Liver (tissue), 8 donors: ENCODE measurements at regions not wholly inside any gene's neighbourhood (a gene's known extent, or its start where the extent isn't known, plus 50 kb on each side); places are given as distances from the start of the nearest gene placed in this dataset.

Experiments used
- DNase-seq: peaks from one replicate; pipeline ENCODE4 v3.0.0-alpha.2; 2017; ENCODE audit warnings: low spot score
- H3K27ac ChIP-seq, 2 donors: one replicate each; pipeline ENCODE4 v1.7.0; 2013; ENCODE audit warnings: inconsistent platforms in 2 of 2, low read length in 2 of 2, control low read depth in 1 of 2, low read depth in 1 of 2, mild to moderate bottlenecking in 1 of 2
- H3K27me3 ChIP-seq, 4 donors: one replicate each; pipeline versions ENCODE4 v1.6.1 to v1.7.0; 2013; ENCODE audit warnings: low read length in 3 of 4, inconsistent platforms in 1 of 4, mild to moderate bottlenecking in 1 of 4, moderate library complexity in 1 of 4; ENCODE audit not compliant: control insufficient read depth in 4 of 4, insufficient read depth in 4 of 4
- H3K36me3 ChIP-seq, 4 donors: one replicate each; pipeline versions ENCODE4 v1.6.1 to v1.7.0; 2013; ENCODE audit warnings: low read length in 3 of 4, mild to moderate bottlenecking in 3 of 4, low read depth in 1 of 4, moderate library complexity in 1 of 4; ENCODE audit not compliant: control insufficient read depth in 4 of 4, insufficient read depth in 3 of 4
- H3K4me1 ChIP-seq, 4 donors: one replicate each; pipeline versions ENCODE4 v1.6.1 to v1.7.0; 2013; ENCODE audit warnings: low read length in 3 of 4, mild to moderate bottlenecking in 3 of 4, moderate library complexity in 1 of 4; ENCODE audit not compliant: control insufficient read depth in 4 of 4, insufficient read depth in 4 of 4
- H3K4me3 ChIP-seq, 3 donors: one replicate each; pipeline versions ENCODE4 v1.6.1 to v1.7.0; 2013; ENCODE audit warnings: low read length in 3 of 3, control low read depth in 1 of 3, low read depth in 1 of 3, mild to moderate bottlenecking in 1 of 3
- H3K9ac ChIP-seq, 2 donors: one replicate each; pipeline ENCODE4 v1.7.0; 2013; ENCODE audit warnings: low read length in 2 of 2, mild to moderate bottlenecking in 2 of 2, moderate library complexity in 2 of 2, control low read depth in 1 of 2, low read depth in 1 of 2
- H3K9me3 ChIP-seq, 4 donors: one replicate each; pipeline versions ENCODE4 v1.6.1 to v1.7.0; 2013; ENCODE audit warnings: low read length in 3 of 4; ENCODE audit not compliant: control insufficient read depth in 4 of 4
- ATF3 ChIP-seq: IDR thresholded peaks from 2 replicates; pipeline ENCODE4 v1.6.1; 2016; ENCODE audit warnings: antibody characterized with exemption
- CTCF ChIP-seq: fragments of 150-350 bp; IDR thresholded peaks from 2 replicates; pipeline ENCODE4 v1.5.1; 2017; ENCODE audit warnings: improper control_type of control experiment, low read depth, low read length; ENCODE audit not compliant: missing input control
- EGR1 ChIP-seq, 2 donors: IDR thresholded peaks; 2 replicates each; pipeline ENCODE4 v1.6.1; 2016 to 2018; ENCODE audit warnings: antibody characterized with exemption in 2 of 2, low read depth in 2 of 2
- FOXA1 ChIP-seq: IDR thresholded peaks from 2 replicates; pipeline ENCODE4 v1.6.1; 2016; ENCODE audit warnings: antibody characterized with exemption
- FOXA2 ChIP-seq: IDR thresholded peaks from 2 replicates; pipeline ENCODE4 v1.6.1; 2016; ENCODE audit warnings: antibody characterized with exemption
- GABPA ChIP-seq, 2 donors: IDR thresholded peaks in 1 of 2; conservative IDR thresholded peaks in 1 of 2; 2 replicates each; pipeline ENCODE4 v1.6.1; 2016; ENCODE audit warnings: antibody characterized with exemption in 2 of 2, mild to moderate bottlenecking in 1 of 2, moderate library complexity in 1 of 2
- HNF4A ChIP-seq, 2 donors: conservative IDR thresholded peaks; 2 replicates each; pipeline ENCODE4 v1.6.1; 2016; ENCODE audit warnings: antibody characterized with exemption in 2 of 2, mild to moderate bottlenecking in 2 of 2
- HNF4G ChIP-seq: IDR thresholded peaks from 2 replicates; pipeline ENCODE4 v1.6.1; 2016; ENCODE audit warnings: antibody characterized with exemption
- JUND ChIP-seq, 2 donors: IDR thresholded peaks; 2 replicates each; pipeline ENCODE4 v1.6.1; 2016; ENCODE audit warnings: antibody characterized with exemption in 2 of 2
- MAX ChIP-seq: IDR thresholded peaks from 2 replicates; pipeline ENCODE4 v1.6.1; 2016; ENCODE audit warnings: antibody characterized with exemption
- NR2F2 ChIP-seq: IDR thresholded peaks from 2 replicates; pipeline ENCODE4 v1.6.1; 2016; ENCODE audit warnings: antibody characterized with exemption
- RAD21 ChIP-seq, 2 donors: IDR thresholded peaks; 2 replicates each; pipeline ENCODE4 v1.6.1; 2016; ENCODE audit warnings: antibody characterized with exemption in 2 of 2, mild to moderate bottlenecking in 2 of 2
- REST ChIP-seq: IDR thresholded peaks from 2 replicates; pipeline ENCODE4 v1.6.1; 2016; ENCODE audit warnings: antibody characterized with exemption, mild to moderate bottlenecking
- RXRA ChIP-seq, 2 donors: IDR thresholded peaks; 2 replicates each; pipeline ENCODE4 v1.6.1; 2017 to 2018; ENCODE audit warnings: antibody characterized with exemption in 2 of 2, mild to moderate bottlenecking in 1 of 2
- SP1 ChIP-seq: IDR thresholded peaks from 2 replicates; pipeline ENCODE4 v1.6.1; 2018; ENCODE audit warnings: antibody characterized with exemption, mild to moderate bottlenecking
- TAF1 ChIP-seq: conservative IDR thresholded peaks from 2 replicates; pipeline ENCODE4 v1.6.1; 2016; ENCODE audit warnings: antibody characterized with exemption, mild to moderate bottlenecking
- YY1 ChIP-seq: IDR thresholded peaks from 2 replicates; pipeline ENCODE4 v1.6.1; 2016; ENCODE audit warnings: antibody characterized with exemption, mild to moderate bottlenecking
- ZBTB33 ChIP-seq: IDR thresholded peaks from 2 replicates; pipeline ENCODE4 v1.6.1; 2016; ENCODE audit warnings: antibody characterized with exemption
- WGBS: extraction: QIAGEN DNeasy Blood & Tissue Kit; methylation state at CpG from one replicate; pipeline ENCODE4 v1.1.7; 2013; 5-methylcytosine and 5-hydroxymethylcytosine counted together
- donor health status: healthy.
- donor health status: healthy.
- donor health status: healthy.
- donor health status: healthy.
- donor health status: healthy.

GRCh38 chr12:123040106-123040505 lies 59.6 kb downstream of the ARL6IP4 start:
- Histone ChIP-seq H3K4me3 (no peak overlapping the region), H3K27me3 (no peaks in the 10 kb centered on the region), H3K9me3 (no peaks in the 10 kb centered on the region), H3K9ac (no peak overlapping the region), H3K4me1 (peaks cover 2 to 30% (median 22%) of the 10 kb centered on the region in 4 donors), H3K27ac (no peak overlapping the region), H3K36me3 (no peaks in the 10 kb centered on the region)
- no peak for DNase-seq
- TF ChIP-seq YY1: no peak
- no peak for TF ChIP-seq ATF3
- no peak for TF ChIP-seq EGR1 (IDR thresholded peaks at IDR 0.05; ENCODE audit: low read depth in 2 of 2)
- peak in 1 of 2 donors; percentile 24 for TF ChIP-seq HNF4A (conservative IDR thresholded peaks at IDR 0.05)
- TF ChIP-seq RXRA (IDR thresholded peaks at IDR 0.05): peak in 1 of 2 donors; percentile 40
- no peak for TF ChIP-seq NR2F2
- 74% methylated on average over 2 of the region's 2 CpGs for WGBS

- DNase-seq: no peak
- Histone ChIP-seq H3K4me3 (no peak overlapping the region), H3K36me3 (peaks cover 0 to 2% (median 0%) of the 10 kb centered on the region in 4 donors), H3K27ac (no peak overlapping the region), H3K27me3 (no peaks in the 10 kb centered on the region), H3K4me1 (peaks cover 2 to 20% (median 16%) of the 10 kb centered on the region in 4 donors), H3K9me3 (no peaks in the 10 kb centered on the region), H3K9ac (no peak overlapping the region)
- 96% methylated on average over 6 of the region's 6 CpGs for WGBS
- TF ChIP-seq SP1: no peak
- TF ChIP-seq EGR1 (IDR thresholded peaks at IDR 0.05; ENCODE audit: low read depth in 2 of 2): no peak
- TF ChIP-seq REST: no peak
- no peak for TF ChIP-seq GABPA (IDR thresholded peaks at IDR 0.05 in 1 of 2, conservative IDR thresholded peaks at IDR 0.05 in 1 of 2)
- no peak for TF ChIP-seq RXRA (IDR thresholded peaks at IDR 0.05)
- no peak for TF ChIP-seq FOXA1
- no peak for TF ChIP-seq HNF4G
- no peak for TF ChIP-seq RAD21 (IDR thresholded peaks at IDR 0.05)
- no peak for TF ChIP-seq FOXA2
- TF ChIP-seq ATF3: no peak
- TF ChIP-seq TAF1: no peak
- no peak for TF ChIP-seq MAX
These were observed 58.5 kb downstream of the ARL6IP4 start for GRCh38 chr12:123038966-123039365.

- no peak for TF ChIP-seq CTCF
- TF ChIP-seq ATF3: no peak
- no peak for TF ChIP-seq YY1
- no peak for TF ChIP-seq TAF1
- no peak for TF ChIP-seq RXRA (IDR thresholded peaks at IDR 0.05)
- no peak for TF ChIP-seq ZBTB33
- no peak for TF ChIP-seq GABPA (IDR thresholded peaks at IDR 0.05 in 1 of 2, conservative IDR thresholded peaks at IDR 0.05 in 1 of 2)
- TF ChIP-seq HNF4G: no peak
- no peak for TF ChIP-seq JUND (IDR thresholded peaks at IDR 0.05)
- no peak for TF ChIP-seq FOXA1
- TF ChIP-seq RAD21 (IDR thresholded peaks at IDR 0.05): no peak
- no peak for TF ChIP-seq FOXA2
- no peak for TF ChIP-seq EGR1 (IDR thresholded peaks at IDR 0.05; ENCODE audit: low read depth in 2 of 2)
- TF ChIP-seq MAX: no peak
- H3K9me3 ChIP-seq: no peaks in the 10 kb centered on the region
- no peak for DNase-seq
- H3K36me3 ChIP-seq: peaks cover 0 to 6% (median 0%) of the 10 kb centered on the region in 4 donors
- no peak overlapping the region for H3K4me3 ChIP-seq
- no peak overlapping the region for H3K9ac ChIP-seq
- H3K27ac ChIP-seq: no peak overlapping the region
- no peaks in the 10 kb centered on the region for H3K27me3 ChIP-seq
- 98% methylated on average over 7 of the region's 7 CpGs for WGBS
- H3K4me1 ChIP-seq: peaks cover 2 to 15% (median 11%) of the 10 kb centered on the region in 4 donors
These were observed 58.0 kb downstream of the ARL6IP4 start for GRCh38 chr12:123038486-123038885.
